ENCODE measurements at regions not wholly inside any gene's neighbourhood (a gene's known extent, or its start where the extent isn't known, plus 50 kb on each side); places are given as distances from the start of the nearest gene placed in this dataset.

GRCh38 chr20:56943946-56944945 is 315.1 kb downstream of the TFAP2C start:
- no peak overlapping the region for H3K27ac Mint-ChIP-seq
- no peaks in the 10 kb centered on the region for H3K9me3 Mint-ChIP-seq
- DNase-seq: no peak
- H3K4me3 Mint-ChIP-seq: no peak overlapping the region
- ATAC-seq: no peak
- no peaks in the 10 kb centered on the region for H3K4me1 Mint-ChIP-seq
- peaks cover 37% of the 10 kb centered on the region for H3K27me3 Mint-ChIP-seq

- no peak for DNase-seq
- Mint-ChIP-seq H3K27me3 (peaks cover 29% of the 10 kb centered on the region), H3K9me3 (no peaks in the 10 kb centered on the region), H3K27ac (peak overlapping the region in 1 of 2 donors; percentile 21), H3K4me3 (no peak overlapping the region), H3K4me1 (no peaks in the 10 kb centered on the region)
- ATAC-seq: no peak
Observed at GRCh38 chr20:56945057-56945456, 316.0 kb downstream of the TFAP2C start.

GRCh38 chr20:56945901-56946300 is 316.8 kb downstream of the TFAP2C start:
- Mint-ChIP-seq H3K4me1 (no peaks in the 10 kb centered on the region), H3K27ac (no peak overlapping the region), H3K4me3 (no peak overlapping the region), H3K9me3 (no peaks in the 10 kb centered on the region), H3K27me3 (peaks cover 22% of the 10 kb centered on the region)
- no peak for DNase-seq
- ATAC-seq: no peak

GRCh38 chr20:56949318-56949717 is 317.1 kb downstream of the BMP7 start:
- DNase-seq (no peak), ATAC-seq (no peak)
- Mint-ChIP-seq H3K9me3 (no peaks in the 10 kb centered on the region), H3K4me3 (no peak overlapping the region), H3K27ac (no peak overlapping the region), H3K4me1 (no peaks in the 10 kb centered on the region), H3K27me3 (peaks cover 24% of the 10 kb centered on the region)

GRCh38 chr20:56952258-56953047 is 314.0 kb downstream of the BMP7 start:
- no peak overlapping the region for H3K4me3 Mint-ChIP-seq
- H3K27ac Mint-ChIP-seq: no peak overlapping the region
- H3K9me3 Mint-ChIP-seq: no peaks in the 10 kb centered on the region
- H3K27me3 Mint-ChIP-seq: peaks cover 31% of the 10 kb centered on the region
- DNase-seq: no peak
- H3K4me1 Mint-ChIP-seq: no peaks in the 10 kb centered on the region
- no peak for ATAC-seq

GRCh38 chr20:56953048-56953586 is 313.3 kb downstream of the BMP7 start:
- peaks cover 36% of the 10 kb centered on the region for H3K27me3 Mint-ChIP-seq

GRCh38 chr20:56954797-56955196 is 311.6 kb downstream of the BMP7 start:
- Mint-ChIP-seq H3K4me1 (no peaks in the 10 kb centered on the region), H3K9me3 (no peaks in the 10 kb centered on the region), H3K27me3 (peaks cover 53% of the 10 kb centered on the region), H3K27ac (no peak overlapping the region), H3K4me3 (no peak overlapping the region)
- ATAC-seq (no peak), DNase-seq (no peak)

More at GRCh38 chr20:56953048-56953586, 313.3 kb downstream of the BMP7 start:
- DNase-seq (no peak), ATAC-seq (no peak)
- Mint-ChIP-seq H3K4me3 (no peak overlapping the region), H3K27ac (no peak overlapping the region), H3K4me1 (no peaks in the 10 kb centered on the region), H3K9me3 (no peaks in the 10 kb centered on the region)

GRCh38 chr20:56955680-56956079 is 310.8 kb downstream of the BMP7 start:
- Mint-ChIP-seq H3K4me1 (no peaks in the 10 kb centered on the region), H3K9me3 (no peaks in the 10 kb centered on the region), H3K27me3 (peaks cover 62% of the 10 kb centered on the region), H3K27ac (no peak overlapping the region), H3K4me3 (no peak overlapping the region)
- DNase-seq (no peak), ATAC-seq (no peak)

- DNase-seq (no peak), ATAC-seq (no peak)
- Mint-ChIP-seq H3K27me3 (peaks cover 62% of the 10 kb centered on the region), H3K27ac (no peak overlapping the region), H3K4me3 (no peak overlapping the region), H3K4me1 (no peaks in the 10 kb centered on the region), H3K9me3 (no peaks in the 10 kb centered on the region)
Observed at GRCh38 chr20:56956534-56956933, 309.9 kb downstream of the BMP7 start.

GRCh38 chr20:56957737-56958553 is 308.5 kb downstream of the BMP7 start:
- H3K27me3 Mint-ChIP-seq: peaks cover 54% of the 10 kb centered on the region
- no peak for DNase-seq
- no peaks in the 10 kb centered on the region for H3K4me1 Mint-ChIP-seq
- no peaks in the 10 kb centered on the region for H3K9me3 Mint-ChIP-seq
- no peak overlapping the region for H3K4me3 Mint-ChIP-seq
- no peak for ATAC-seq
- no peak overlapping the region for H3K27ac Mint-ChIP-seq

- Mint-ChIP-seq H3K4me3 (no peak overlapping the region), H3K27ac (no peak overlapping the region), H3K9me3 (peaks cover 0 to 10% of the 10 kb centered on the region in 2 donors), H3K4me1 (no peaks in the 10 kb centered on the region), H3K27me3 (peaks cover 8% of the 10 kb centered on the region)
- DNase-seq: no peak
- ATAC-seq: no peak
Observed at GRCh38 chr20:56964901-56965300, 301.5 kb downstream of the BMP7 start.

- H3K4me1 Mint-ChIP-seq: no peaks in the 10 kb centered on the region
- H3K4me3 Mint-ChIP-seq: no peak overlapping the region
- H3K27ac Mint-ChIP-seq: no peak overlapping the region
- DNase-seq (no peak), ATAC-seq (no peak)
- H3K27me3 Mint-ChIP-seq: peaks cover 16% of the 10 kb centered on the region
- peaks cover 0 to 10% of the 10 kb centered on the region in 2 donors for H3K9me3 Mint-ChIP-seq
Observed at GRCh38 chr20:56967916-56968315, 298.5 kb downstream of the BMP7 start.

- H3K4me1 Mint-ChIP-seq: no peaks in the 10 kb centered on the region
- peaks cover 22% of the 10 kb centered on the region for H3K27me3 Mint-ChIP-seq
- peaks cover 0 to 10% of the 10 kb centered on the region in 2 donors for H3K9me3 Mint-ChIP-seq
- H3K27ac Mint-ChIP-seq: no peak overlapping the region
- no peak for ATAC-seq
- DNase-seq: no peak
- no peak overlapping the region for H3K4me3 Mint-ChIP-seq
Observed at GRCh38 chr20:56968376-56969048, 297.9 kb downstream of the BMP7 start.

- Mint-ChIP-seq H3K27ac (no peak overlapping the region), H3K9me3 (no peaks in the 10 kb centered on the region), H3K4me1 (no peaks in the 10 kb centered on the region), H3K4me3 (no peak overlapping the region), H3K27me3 (peaks cover 81% of the 10 kb centered on the region)
- DNase-seq (peak in 1 of 2 donors; percentile 18), ATAC-seq (no peak)
Observed at GRCh38 chr20:56974499-56975250, 291.8 kb downstream of the BMP7 start.
